MCF 10A (cell line): ENCODE measurements at regions not wholly inside any gene's neighbourhood (a gene's known extent, or its start where the extent isn't known, plus 50 kb on each side); places are given as distances from the start of the nearest gene placed in this dataset.

Experiments
- BruUV-seq: library from RNA; stranded (reverse); fragments of 400-500 nt; replicated peaks from 2 replicates; lab custom pipeline; 2021; lab: Mats Ljungman, UMichigan
- CTCF ChIA-PET: fragments of 300-600 bp; sonication (Branson Sonifier 250); formaldehyde crosslinking; extraction: SDS; loops from one replicate; lab custom pipeline; 2021; ENCODE audit warnings: antibody characterized with exemption, inconsistent platforms; lab: Yijun Ruan, JAX
- POLR2A ChIA-PET: fragments of 300-600, 350-650 bp; sonication (Branson Sonifier 250); formaldehyde crosslinking; extraction: SDS; loops from one replicate; lab custom pipeline; 2020; ENCODE audit warnings: antibody characterized with exemption, inconsistent platforms; lab: Yijun Ruan, JAX
- DNase-seq: peaks from one replicate; pipeline ENCODE4 v3.0.0-alpha.2; 2018; ENCODE audit not compliant: unreplicated experiment
- H3K27ac Mint-ChIP-seq: one replicate; pipeline ENCODE4 v1.8.0; 2022; ENCODE audit warnings: mild to moderate bottlenecking, low read depth, mixed read lengths; ENCODE audit not compliant: unreplicated experiment
- H3K27me3 Mint-ChIP-seq: one replicate; pipeline ENCODE4 v1.8.0; 2022; ENCODE audit warnings: mixed read lengths; ENCODE audit not compliant: insufficient read depth, unreplicated experiment
- H3K36me3 Mint-ChIP-seq: one replicate; pipeline ENCODE4 v1.8.0; 2022; ENCODE audit warnings: mild to moderate bottlenecking, moderate library complexity, mixed read lengths; ENCODE audit not compliant: insufficient read depth, unreplicated experiment
- H3K4me1 Mint-ChIP-seq: one replicate; pipeline ENCODE4 v1.8.0; 2022; ENCODE audit warnings: mixed read lengths; ENCODE audit not compliant: insufficient read depth, unreplicated experiment
- H3K4me3 Mint-ChIP-seq: one replicate; pipeline ENCODE4 v1.8.0; 2022; ENCODE audit warnings: mild to moderate bottlenecking, moderate library complexity, mixed read lengths; ENCODE audit not compliant: unreplicated experiment
- H3K9me3 Mint-ChIP-seq: one replicate; pipeline ENCODE4 v1.8.0; 2022; ENCODE audit warnings: mixed read lengths; ENCODE audit not compliant: unreplicated experiment
- CTCF ChIP-seq: fragments of 200-600 bp; IDR thresholded peaks from one replicate; pipeline ENCODE4 v1.8.0; 2022; ENCODE audit warnings: antibody characterized with exemption, mild to moderate bottlenecking; ENCODE audit not compliant: unreplicated experiment
- intact Hi-C: fragments of 100-400 bp; cut with micrococcal nuclease; formaldehyde crosslinking; loops from 2 replicates; pipeline ENCODE4 v1.14.1; 2022

- ChIA-PET CTCF (interaction anchor here (0.7 kb wide), 1 partner anchor 43 kb away, joined by 3 read pairs; no protein-coding TSS in a partner anchor), POLR2A (interaction anchor here (0.5 kb wide), 1 partner anchor 199 kb away, joined by 4 read pairs; no protein-coding TSS in a partner anchor)
- no peaks in the 10 kb centered on the region for H3K27me3 Mint-ChIP-seq
- no peak for DNase-seq
- intact Hi-C loops, result no loop called here
- peaks cover 20% of the 10 kb centered on the region for H3K4me1 Mint-ChIP-seq
- no peak for TF ChIP-seq CTCF
- no peaks in the 10 kb centered on the region for H3K36me3 Mint-ChIP-seq
- BruUV-seq, result no TSS peak
- H3K9me3 Mint-ChIP-seq, result no peaks in the 10 kb centered on the region
- no peak overlapping the region for H3K27ac Mint-ChIP-seq
- H3K4me3 Mint-ChIP-seq, result no peak overlapping the region
These were observed 99.4 kb upstream of the BCL6 start for GRCh38 chr3:187844708-187845107.

- DNase-seq, result no peak
- CTCF ChIA-PET, result interaction anchor here (0.5 to 0.7 kb wide), 3 partner anchors 27 to 1279 kb away, joined by 3 to 4 read pairs (median 3); no protein-coding TSS in a partner anchor
- no peak overlapping the region for H3K4me3 Mint-ChIP-seq
- no peaks in the 10 kb centered on the region for H3K36me3 Mint-ChIP-seq
- TF ChIP-seq CTCF, result no peak
- H3K9me3 Mint-ChIP-seq, result no peaks in the 10 kb centered on the region
- POLR2A ChIA-PET, result interaction anchor here (0.6 kb wide), 1 partner anchor 12 kb away, joined by 3 read pairs; no protein-coding TSS in a partner anchor
- intact Hi-C loops, result no loop called here
- no TSS peak for BruUV-seq
- no peaks in the 10 kb centered on the region for H3K27me3 Mint-ChIP-seq
- peaks cover 25% of the 10 kb centered on the region for H3K4me1 Mint-ChIP-seq
- no peak overlapping the region for H3K27ac Mint-ChIP-seq
These were observed 100.6 kb upstream of the BCL6 start for GRCh38 chr3:187845826-187846225.

GRCh38 chr3:187848401-187848800 lies 103.1 kb upstream of the BCL6 start:
- DNase-seq, result no peak
- Mint-ChIP-seq H3K9me3 (no peaks in the 10 kb centered on the region), H3K4me3 (no peak overlapping the region), H3K27ac (no peak overlapping the region), H3K27me3 (no peaks in the 10 kb centered on the region), H3K36me3 (no peaks in the 10 kb centered on the region), H3K4me1 (peaks cover 23% of the 10 kb centered on the region)
- TF ChIP-seq CTCF, result no peak
- POLR2A ChIA-PET, result interaction anchor here (1.8 kb wide), 1 partner anchor 36 kb away, joined by 5 read pairs; no protein-coding TSS in a partner anchor
- BruUV-seq, result no TSS peak
- intact Hi-C loops, result no loop called here
- CTCF ChIA-PET, result interaction anchor here (0.6 kb wide), 1 partner anchor 355 kb away, joined by 3 read pairs; no protein-coding TSS in a partner anchor

GRCh38 chr3:187849016-187849654 lies 103.9 kb upstream of the BCL6 start:
- no peaks in the 10 kb centered on the region for H3K36me3 Mint-ChIP-seq
- intact Hi-C loops, result no loop called here

More at GRCh38 chr3:187849016-187849654, 103.9 kb upstream of the BCL6 start:
- Mint-ChIP-seq H3K4me3 (no peak overlapping the region), H3K4me1 (peaks cover 25% of the 10 kb centered on the region), H3K27me3 (no peaks in the 10 kb centered on the region), H3K9me3 (no peaks in the 10 kb centered on the region), H3K27ac (peak overlapping the region; percentile 94)
- BruUV-seq, result no TSS peak
- peak; percentile 18 for DNase-seq
- POLR2A ChIA-PET, result interaction anchor here (0.7 to 1.8 kb wide), 4 partner anchors 37 to 1051 kb away, joined by 3 to 6 read pairs (median 6); no protein-coding TSS in a partner anchor
- TF ChIP-seq CTCF, result no peak
- CTCF ChIA-PET, result interaction anchor here (0.8 to 1.1 kb wide), 2 partner anchors 10 kb away, joined by 3 read pairs; no protein-coding TSS in a partner anchor
